ENCODE measurements at regions not wholly inside any gene's neighbourhood (a gene's known extent, or its start where the extent isn't known, plus 50 kb on each side); places are given as distances from the start of the nearest gene placed in this dataset.

GRCh38 chr20:24767623-24768100, 181.4 kb upstream of the CST7 start:
- TF ChIP-seq CTCF (IDR thresholded peaks at IDR 0.05 in 8 of 11, conservative IDR thresholded peaks at IDR 0.05 in 3 of 11) (no peak), POLR2A (IDR thresholded peaks at IDR 0.05) (no peak), POLR2AphosphoS5 (IDR thresholded peaks at IDR 0.05) (no peak)
